ENCODE measurements at regions not wholly inside any gene's neighbourhood (a gene's known extent, or its start where the extent isn't known, plus 50 kb on each side); places are given as distances from the start of the nearest gene placed in this dataset.

- in situ Hi-C loops (cut with MboI) = loop anchor here (25.0 kb wide), 1 partner anchor 434 kb away; no protein-coding TSS in a partner anchor
- H3K36me3 ChIP-seq (ENCODE audit: control insufficient read depth, insufficient read depth, low read length) = no peaks in the 10 kb centered on the region
- 38% methylated on average over 2 of the region's 2 CpGs for WGBS (ENCODE audit: insufficient coverage, low coverage, missing lambda C conversion rate)
- peaks cover 0 to 3% of the 10 kb centered on the region in 2 experiments; a peak in 1 of 5 replicates for H3K4me1 ChIP-seq (replicated peaks in 1 of 2; ENCODE audit: control insufficient read depth in 2 of 2, insufficient read depth in 2 of 2, low read length in 2 of 2)
- H4K20me1 ChIP-seq (replicated peaks; ENCODE audit: control insufficient read depth, insufficient read depth, low read length) = no peaks in the 10 kb centered on the region
- no peaks in the 10 kb centered on the region for H3K9me3 ChIP-seq (replicated peaks; ENCODE audit: control insufficient read depth, insufficient read depth, low read depth, low read length)
- intact Hi-C loops (cut with micrococcal nuclease) = loop anchor here (2.0 to 10.0 kb wide), 5 partner anchors 97 to 544 kb away; no protein-coding TSS in a partner anchor
- H3K27ac ChIP-seq (ENCODE audit: extremely low read depth, low read depth, low read length) = no peak overlapping the region
- H3K9ac ChIP-seq (ENCODE audit: insufficient read depth in 1 of 2, low read depth in 2 of 2, low read length in 2 of 2) = no peak overlapping the region
- ATAC-seq (no peak), DNase-seq (ENCODE audit: extremely low read depth in 1 of 4, low spot score in 3 of 4) (no peak), FAIRE-seq (no peak)
- TF ChIP-seq ZNF655 (CRISPR knock-in tag; IDR thresholded peaks at IDR 0.05) = no peak
- TF ChIP-seq SLC30A9 (CRISPR knock-in tag; IDR thresholded peaks at IDR 0.05) = no peak
- TF ChIP-seq TEAD1 (CRISPR knock-in tag; IDR thresholded peaks at IDR 0.05) = no peak
- no peak for TF ChIP-seq CREBBP (IDR thresholded peaks at IDR 0.05; ENCODE audit: low read depth, low read length)
- TF ChIP-seq NFATC3 (IDR thresholded peaks at IDR 0.05) = no peak
- H3K4me3 ChIP-seq = no peak overlapping the region
- no peaks in the 10 kb centered on the region for H3K79me2 ChIP-seq (ENCODE audit: control insufficient read depth, insufficient read depth, low read length)
- H2AFZ ChIP-seq (ENCODE audit: low read depth, low read length) = no peak overlapping the region
- no peaks in the 10 kb centered on the region for H3K9me1 ChIP-seq (ENCODE audit: control insufficient read depth, insufficient read depth, low read length)
- ChIA-PET POLR2A (interaction anchor here (0.6 to 1.8 kb wide), 3 partner anchors 10 to 77 kb away, joined by 3 to 5 read pairs (median 4); no protein-coding TSS in a partner anchor), CTCF (ENCODE audit: low intra/inter-chr PET ratio) (no interaction called here)
- BruUV-seq (replicated peaks) = no TSS peak
- no peak overlapping the region for H3K4me2 ChIP-seq (ENCODE audit: insufficient read depth, low read length)
- H3K27me3 ChIP-seq (ENCODE audit: control insufficient read depth in 2 of 2, insufficient read depth in 2 of 2, low read length in 2 of 2) = no peaks in the 10 kb centered on the region
These were observed 132.3 kb upstream of the CDK1 start for GRCh38 chr10:60645980-60646379.
